ENCODE measurements at regions not wholly inside any gene's neighbourhood (a gene's known extent, or its start where the extent isn't known, plus 50 kb on each side); places are given as distances from the start of the nearest gene placed in this dataset.

DNA sequence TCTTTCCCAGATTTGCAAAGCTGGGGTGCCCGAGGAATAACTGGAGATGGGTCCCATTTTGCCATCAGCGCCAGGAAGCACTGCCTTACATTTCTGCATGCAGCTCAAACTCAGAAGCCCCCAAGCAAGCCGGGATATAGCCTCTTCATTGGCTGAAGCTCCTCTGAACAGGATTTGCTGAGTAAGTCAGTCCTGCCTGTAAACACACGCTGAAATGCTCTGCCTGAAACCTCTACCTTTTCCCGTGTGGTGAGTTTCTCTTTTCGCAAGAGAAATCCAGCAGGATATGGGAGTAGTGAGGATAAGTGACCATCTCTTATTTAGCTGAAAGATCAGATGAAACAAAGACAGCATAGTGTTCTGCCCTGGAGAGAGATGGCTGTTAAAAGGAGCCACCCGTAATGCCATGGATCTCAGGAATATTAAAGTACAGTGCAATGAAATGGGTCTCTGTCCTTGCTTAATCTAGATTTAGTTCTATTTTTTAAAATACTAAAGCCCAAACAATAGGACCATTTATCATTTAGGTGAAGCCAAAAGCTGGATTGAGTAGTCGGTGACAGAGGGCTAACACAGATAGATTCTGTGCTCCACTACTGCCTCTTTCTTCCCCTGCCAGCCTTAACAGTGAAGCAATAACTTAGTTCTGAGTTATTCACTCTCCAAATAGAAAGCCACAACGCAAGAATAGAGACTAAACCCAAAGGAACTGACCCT is 177.5 kb upstream of the PPP2R2B start (continued):
- TF ChIP-seq, protein P1, sequence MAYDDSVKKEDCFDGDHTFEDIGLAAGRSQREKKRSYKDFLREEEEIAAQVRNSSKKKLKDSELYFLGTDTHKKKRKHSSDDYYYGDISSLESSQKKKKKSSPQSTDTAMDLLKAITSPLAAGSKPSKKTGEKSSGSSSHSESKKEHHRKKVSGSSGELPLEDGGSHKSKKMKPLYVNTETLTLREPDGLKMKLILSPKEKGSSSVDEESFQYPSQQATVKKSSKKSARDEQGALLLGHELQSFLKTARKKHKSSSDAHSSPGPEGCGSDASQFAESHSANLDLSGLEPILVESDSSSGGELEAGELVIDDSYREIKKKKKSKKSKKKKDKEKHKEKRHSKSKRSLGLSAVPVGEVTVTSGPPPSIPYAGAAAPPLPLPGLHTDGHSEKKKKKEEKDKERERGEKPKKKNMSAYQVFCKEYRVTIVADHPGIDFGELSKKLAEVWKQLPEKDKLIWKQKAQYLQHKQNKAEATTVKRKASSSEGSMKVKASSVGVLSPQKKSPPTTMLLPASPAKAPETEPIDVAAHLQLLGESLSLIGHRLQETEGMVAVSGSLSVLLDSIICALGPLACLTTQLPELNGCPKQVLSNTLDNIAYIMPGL (CRISPR knock-in tag; IDR thresholded peaks at IDR 0.05), result no peak
- TF ChIP-seq JAZF1 (CRISPR knock-in tag; IDR thresholded peaks at IDR 0.05) (no peak), GABPB1 (CRISPR knock-in tag; IDR thresholded peaks at IDR 0.05) (no peak)

DNA sequence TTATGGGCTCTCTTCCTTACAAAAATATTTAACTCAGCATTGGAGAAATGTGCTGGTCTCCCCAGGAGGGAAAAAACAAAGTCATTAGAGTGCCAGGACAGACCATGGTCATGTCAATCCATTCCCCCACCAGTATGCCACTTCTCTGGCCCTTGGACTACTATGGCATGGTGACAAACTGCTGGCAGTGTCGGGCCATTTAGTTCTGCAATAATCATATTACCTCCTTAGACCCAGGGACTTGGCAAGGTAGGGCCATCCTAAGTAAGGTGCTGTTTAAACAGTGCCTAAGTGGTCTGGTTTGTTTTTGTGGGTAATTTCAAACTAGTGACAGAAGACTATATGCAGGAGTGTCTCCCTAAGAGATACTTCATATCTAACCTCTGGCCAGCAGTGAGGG is 177.8 kb upstream of the STK32A start:
- POLR2A ChIA-PET, result no interaction called here
- Mint-ChIP-seq H3K27me3 (ENCODE audit: low read depth) (no peaks in the 10 kb centered on the region), H3K9me3 (no peaks in the 10 kb centered on the region), H3K27ac (no peak overlapping the region), H3K4me3 (no peak overlapping the region), H3K36me3 (no peaks in the 10 kb centered on the region), H3K4me1 (0 out of 2 replicates have a peak, but pooled peaks cover 2% of the 10 kb centered on the region)
- no peak for DNase-seq (ENCODE audit: low spot score)
- no peak for ATAC-seq
- TF ChIP-seq, protein P2, sequence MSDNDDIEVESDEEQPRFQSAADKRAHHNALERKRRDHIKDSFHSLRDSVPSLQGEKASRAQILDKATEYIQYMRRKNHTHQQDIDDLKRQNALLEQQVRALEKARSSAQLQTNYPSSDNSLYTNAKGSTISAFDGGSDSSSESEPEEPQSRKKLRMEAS (CRISPR knock-in tag; IDR thresholded peaks at IDR 0.05), result no peak
- TF ChIP-seq, protein P3, sequence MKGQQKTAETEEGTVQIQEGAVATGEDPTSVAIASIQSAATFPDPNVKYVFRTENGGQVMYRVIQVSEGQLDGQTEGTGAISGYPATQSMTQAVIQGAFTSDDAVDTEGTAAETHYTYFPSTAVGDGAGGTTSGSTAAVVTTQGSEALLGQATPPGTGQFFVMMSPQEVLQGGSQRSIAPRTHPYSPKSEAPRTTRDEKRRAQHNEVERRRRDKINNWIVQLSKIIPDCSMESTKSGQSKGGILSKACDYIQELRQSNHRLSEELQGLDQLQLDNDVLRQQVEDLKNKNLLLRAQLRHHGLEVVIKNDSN (CRISPR knock-in tag; IDR thresholded peaks at IDR 0.05), result no peak
- TF ChIP-seq CBFB (CRISPR knock-in tag; IDR thresholded peaks at IDR 0.05; ENCODE audit: low read depth) (no peak), CREB1 (CRISPR knock-in tag; IDR thresholded peaks at IDR 0.05) (no peak), ZNF423 (CRISPR knock-in tag; IDR thresholded peaks at IDR 0.05) (no peak), GRHL2 (CRISPR knock-in tag; IDR thresholded peaks at IDR 0.05; ENCODE audit: insufficient replicate concordance, severe bottlenecking) (no peak), ZNF263 (CRISPR knock-in tag; IDR thresholded peaks at IDR 0.05; ENCODE audit: low read depth) (no peak), NR3C1 (CRISPR knock-in tag; conservative IDR thresholded peaks at IDR 0.05; ENCODE audit: low read depth) (no peak), ZNF416 (CRISPR knock-in tag; IDR thresholded peaks at IDR 0.05) (no peak), NR1H2 (CRISPR knock-in tag; IDR thresholded peaks at IDR 0.05) (no peak), TCF7 (CRISPR knock-in tag; IDR thresholded peaks at IDR 0.05; ENCODE audit: low read depth) (no peak)
- TF ChIP-seq, protein P4, sequence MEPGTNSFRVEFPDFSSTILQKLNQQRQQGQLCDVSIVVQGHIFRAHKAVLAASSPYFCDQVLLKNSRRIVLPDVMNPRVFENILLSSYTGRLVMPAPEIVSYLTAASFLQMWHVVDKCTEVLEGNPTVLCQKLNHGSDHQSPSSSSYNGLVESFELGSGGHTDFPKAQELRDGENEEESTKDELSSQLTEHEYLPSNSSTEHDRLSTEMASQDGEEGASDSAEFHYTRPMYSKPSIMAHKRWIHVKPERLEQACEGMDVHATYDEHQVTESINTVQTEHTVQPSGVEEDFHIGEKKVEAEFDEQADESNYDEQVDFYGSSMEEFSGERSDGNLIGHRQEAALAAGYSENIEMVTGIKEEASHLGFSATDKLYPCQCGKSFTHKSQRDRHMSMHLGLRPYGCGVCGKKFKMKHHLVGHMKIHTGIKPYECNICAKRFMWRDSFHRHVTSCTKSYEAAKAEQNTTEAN (CRISPR knock-in tag; IDR thresholded peaks at IDR 0.05), result no peak
- TF ChIP-seq, protein P5, sequence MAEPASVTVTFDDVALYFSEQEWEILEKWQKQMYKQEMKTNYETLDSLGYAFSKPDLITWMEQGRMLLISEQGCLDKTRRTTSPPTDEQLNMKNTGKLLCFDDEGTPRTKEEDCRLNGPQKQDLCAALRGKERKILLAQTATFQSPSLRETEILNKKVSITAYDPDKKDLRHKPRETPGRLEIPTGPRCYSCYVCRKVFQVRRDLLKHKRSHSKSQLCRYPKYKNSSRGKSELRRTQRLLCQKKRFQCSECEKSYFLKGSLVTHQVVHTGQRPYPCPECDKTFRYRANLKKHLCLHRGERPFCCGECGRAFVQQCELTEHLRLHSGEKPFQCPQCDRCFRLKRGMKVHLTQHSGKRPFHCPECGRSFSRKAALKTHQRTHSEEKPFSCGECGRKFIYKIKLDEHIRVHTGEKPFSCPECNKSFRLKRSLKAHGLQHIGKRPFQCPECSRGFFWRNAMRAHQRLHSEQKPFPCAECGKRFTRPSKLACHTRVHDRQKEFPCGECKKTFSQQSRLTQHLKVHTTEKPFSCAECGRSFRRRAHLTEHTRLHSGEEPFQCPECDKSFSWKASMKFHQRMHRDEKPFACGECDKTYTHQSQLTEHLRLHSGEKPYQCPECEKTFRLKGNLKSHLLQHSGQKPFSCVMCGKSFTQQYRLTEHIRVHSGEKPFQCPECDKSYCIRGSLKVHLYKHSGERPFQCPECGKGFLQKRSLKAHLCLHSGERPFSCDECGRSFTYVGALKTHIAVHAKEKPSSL (CRISPR knock-in tag; conservative IDR thresholded peaks at IDR 0.05), result no peak
- TF ChIP-seq, protein P6, sequence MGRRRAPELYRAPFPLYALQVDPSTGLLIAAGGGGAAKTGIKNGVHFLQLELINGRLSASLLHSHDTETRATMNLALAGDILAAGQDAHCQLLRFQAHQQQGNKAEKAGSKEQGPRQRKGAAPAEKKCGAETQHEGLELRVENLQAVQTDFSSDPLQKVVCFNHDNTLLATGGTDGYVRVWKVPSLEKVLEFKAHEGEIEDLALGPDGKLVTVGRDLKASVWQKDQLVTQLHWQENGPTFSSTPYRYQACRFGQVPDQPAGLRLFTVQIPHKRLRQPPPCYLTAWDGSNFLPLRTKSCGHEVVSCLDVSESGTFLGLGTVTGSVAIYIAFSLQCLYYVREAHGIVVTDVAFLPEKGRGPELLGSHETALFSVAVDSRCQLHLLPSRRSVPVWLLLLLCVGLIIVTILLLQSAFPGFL (CRISPR knock-in tag; IDR thresholded peaks at IDR 0.05; ENCODE audit: borderline replicate concordance), result no peak
- TF ChIP-seq, protein P7, sequence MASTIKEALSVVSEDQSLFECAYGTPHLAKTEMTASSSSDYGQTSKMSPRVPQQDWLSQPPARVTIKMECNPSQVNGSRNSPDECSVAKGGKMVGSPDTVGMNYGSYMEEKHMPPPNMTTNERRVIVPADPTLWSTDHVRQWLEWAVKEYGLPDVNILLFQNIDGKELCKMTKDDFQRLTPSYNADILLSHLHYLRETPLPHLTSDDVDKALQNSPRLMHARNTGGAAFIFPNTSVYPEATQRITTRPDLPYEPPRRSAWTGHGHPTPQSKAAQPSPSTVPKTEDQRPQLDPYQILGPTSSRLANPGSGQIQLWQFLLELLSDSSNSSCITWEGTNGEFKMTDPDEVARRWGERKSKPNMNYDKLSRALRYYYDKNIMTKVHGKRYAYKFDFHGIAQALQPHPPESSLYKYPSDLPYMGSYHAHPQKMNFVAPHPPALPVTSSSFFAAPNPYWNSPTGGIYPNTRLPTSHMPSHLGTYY (CRISPR knock-in tag; IDR thresholded peaks at IDR 0.05), result no peak
- TF ChIP-seq, protein P8, sequence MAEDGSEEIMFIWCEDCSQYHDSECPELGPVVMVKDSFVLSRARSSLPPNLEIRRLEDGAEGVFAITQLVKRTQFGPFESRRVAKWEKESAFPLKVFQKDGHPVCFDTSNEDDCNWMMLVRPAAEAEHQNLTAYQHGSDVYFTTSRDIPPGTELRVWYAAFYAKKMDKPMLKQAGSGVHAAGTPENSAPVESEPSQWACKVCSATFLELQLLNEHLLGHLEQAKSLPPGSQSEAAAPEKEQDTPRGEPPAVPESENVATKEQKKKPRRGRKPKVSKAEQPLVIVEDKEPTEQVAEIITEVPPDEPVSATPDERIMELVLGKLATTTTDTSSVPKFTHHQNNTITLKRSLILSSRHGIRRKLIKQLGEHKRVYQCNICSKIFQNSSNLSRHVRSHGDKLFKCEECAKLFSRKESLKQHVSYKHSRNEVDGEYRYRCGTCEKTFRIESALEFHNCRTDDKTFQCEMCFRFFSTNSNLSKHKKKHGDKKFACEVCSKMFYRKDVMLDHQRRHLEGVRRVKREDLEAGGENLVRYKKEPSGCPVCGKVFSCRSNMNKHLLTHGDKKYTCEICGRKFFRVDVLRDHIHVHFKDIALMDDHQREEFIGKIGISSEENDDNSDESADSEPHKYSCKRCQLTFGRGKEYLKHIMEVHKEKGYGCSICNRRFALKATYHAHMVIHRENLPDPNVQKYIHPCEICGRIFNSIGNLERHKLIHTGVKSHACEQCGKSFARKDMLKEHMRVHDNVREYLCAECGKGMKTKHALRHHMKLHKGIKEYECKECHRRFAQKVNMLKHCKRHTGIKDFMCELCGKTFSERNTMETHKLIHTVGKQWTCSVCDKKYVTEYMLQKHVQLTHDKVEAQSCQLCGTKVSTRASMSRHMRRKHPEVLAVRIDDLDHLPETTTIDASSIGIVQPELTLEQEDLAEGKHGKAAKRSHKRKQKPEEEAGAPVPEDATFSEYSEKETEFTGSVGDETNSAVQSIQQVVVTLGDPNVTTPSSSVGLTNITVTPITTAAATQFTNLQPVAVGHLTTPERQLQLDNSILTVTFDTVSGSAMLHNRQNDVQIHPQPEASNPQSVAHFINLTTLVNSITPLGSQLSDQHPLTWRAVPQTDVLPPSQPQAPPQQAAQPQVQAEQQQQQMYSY (CRISPR knock-in tag; IDR thresholded peaks at IDR 0.05), result no peak
- CTCF ChIA-PET, result no interaction called here

Measured in WTC11 (cell line).